ENCODE measurements at regions not wholly inside any gene's neighbourhood (a gene's known extent, or its start where the extent isn't known, plus 50 kb on each side); places are given as distances from the start of the nearest gene placed in this dataset.
"Not testable (repeated sequence)": the region's sequence is repeated elsewhere in the genome, so short reads cannot be mapped to it uniquely, and the experiment has no call there.

- TF ChIP-seq DRAP1 (CRISPR knock-in tag; IDR thresholded peaks at IDR 0.05) (peak; percentile 86), ZFP90 (CRISPR knock-in tag; IDR thresholded peaks at IDR 0.05; ENCODE audit: borderline replicate concordance) (0 out of 2 replicates have a peak, but pooled peaks have one; percentile 64), TAF1 (CRISPR knock-in tag; IDR thresholded peaks at IDR 0.05) (0 out of 2 replicates have a peak, but pooled peaks have one; percentile 23), TP53 (CRISPR knock-in tag; conservative IDR thresholded peaks at IDR 0.05) (0 out of 2 replicates have a peak, but pooled peaks have one; percentile 49), AKNA (CRISPR knock-in tag; IDR thresholded peaks at IDR 0.05; ENCODE audit: borderline replicate concordance) (0 out of 2 replicates have a peak, but pooled peaks have one; percentile 63), NFAT5 (CRISPR knock-in tag; IDR thresholded peaks at IDR 0.05) (0 out of 2 replicates have a peak, but pooled peaks have one; percentile 66), SETDB1 (CRISPR knock-in tag; IDR thresholded peaks at IDR 0.05; ENCODE audit: borderline replicate concordance) (0 out of 2 replicates have a peak, but pooled peaks have one; percentile 71), SP1 (CRISPR knock-in tag; IDR thresholded peaks at IDR 0.05) (0 out of 2 replicates have a peak, but pooled peaks have one; percentile 47), MAF1 (CRISPR knock-in tag; IDR thresholded peaks at IDR 0.05; ENCODE audit: borderline replicate concordance) (0 out of 2 replicates have a peak, but pooled peaks have one; percentile 34), E2F1 (CRISPR knock-in tag; IDR thresholded peaks at IDR 0.05) (0 out of 2 replicates have a peak, but pooled peaks have one; percentile 32), ZNF777 (CRISPR knock-in tag; IDR thresholded peaks at IDR 0.05) (0 out of 2 replicates have a peak, but pooled peaks have one; percentile 29), POLR2A (IDR thresholded peaks at IDR 0.05; ENCODE audit: insufficient read depth in 1 of 2, low read depth in 2 of 2, low read length in 2 of 2) (peak; percentile 47 to 70; a peak in 3 of 4 replicates), ZNF614 (CRISPR knock-in tag; IDR thresholded peaks at IDR 0.05; ENCODE audit: borderline replicate concordance) (0 out of 2 replicates have a peak, but pooled peaks have one; percentile 12), IRF2 (CRISPR knock-in tag; IDR thresholded peaks at IDR 0.05) (0 out of 2 replicates have a peak, but pooled peaks have one; percentile 16), ZNF766 (CRISPR knock-in tag; IDR thresholded peaks at IDR 0.05; ENCODE audit: borderline replicate concordance) (peak; percentile 52; the same call in 1 of the 2 replicates), ERF (CRISPR knock-in tag; IDR thresholded peaks at IDR 0.05) (0 out of 2 replicates have a peak, but pooled peaks have one; percentile 32)
- not testable (repeated sequence) for TF ChIP-seq SP1 (IDR thresholded peaks at IDR 0.05)
Measured at GRCh38 chr17:68168273-68169164, 79.3 kb upstream of the AMZ2 start (continued).

Data from HepG2 (cell line).